ENCODE measurements at regions not wholly inside any gene's neighbourhood (a gene's known extent, or its start where the extent isn't known, plus 50 kb on each side); places are given as distances from the start of the nearest gene placed in this dataset.
A peak's percentile ranks its signal among the peaks of the same experiment; 100 is the strongest.

- DNase-seq (ENCODE audit: low read depth), result no peak
- TF ChIP-seq, protein P1, sequence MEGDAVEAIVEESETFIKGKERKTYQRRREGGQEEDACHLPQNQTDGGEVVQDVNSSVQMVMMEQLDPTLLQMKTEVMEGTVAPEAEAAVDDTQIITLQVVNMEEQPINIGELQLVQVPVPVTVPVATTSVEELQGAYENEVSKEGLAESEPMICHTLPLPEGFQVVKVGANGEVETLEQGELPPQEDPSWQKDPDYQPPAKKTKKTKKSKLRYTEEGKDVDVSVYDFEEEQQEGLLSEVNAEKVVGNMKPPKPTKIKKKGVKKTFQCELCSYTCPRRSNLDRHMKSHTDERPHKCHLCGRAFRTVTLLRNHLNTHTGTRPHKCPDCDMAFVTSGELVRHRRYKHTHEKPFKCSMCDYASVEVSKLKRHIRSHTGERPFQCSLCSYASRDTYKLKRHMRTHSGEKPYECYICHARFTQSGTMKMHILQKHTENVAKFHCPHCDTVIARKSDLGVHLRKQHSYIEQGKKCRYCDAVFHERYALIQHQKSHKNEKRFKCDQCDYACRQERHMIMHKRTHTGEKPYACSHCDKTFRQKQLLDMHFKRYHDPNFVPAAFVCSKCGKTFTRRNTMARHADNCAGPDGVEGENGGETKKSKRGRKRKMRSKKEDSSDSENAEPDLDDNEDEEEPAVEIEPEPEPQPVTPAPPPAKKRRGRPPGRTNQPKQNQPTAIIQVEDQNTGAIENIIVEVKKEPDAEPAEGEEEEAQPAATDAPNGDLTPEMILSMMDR (IDR thresholded peaks at IDR 0.05; ENCODE audit: control insufficient read depth, extremely low read depth, insufficient read depth), result no peak
- no peak overlapping the region for H3K4me3 ChIP-seq (ENCODE audit: low read depth, low read length)
These were observed 61.6 kb upstream of the CDON start for GRCh38 chr11:126124231-126124661.

GRCh38 chr11:126123686-126124085 is 61.0 kb upstream of the CDON start:
- no peak for DNase-seq (ENCODE audit: low read depth)
- H3K4me3 ChIP-seq (ENCODE audit: low read depth, low read length), result no peak overlapping the region

GRCh38 chr11:126122863-126123262 is 60.2 kb upstream of the CDON start:
- no peak for DNase-seq (ENCODE audit: low read depth)
- TF ChIP-seq, protein P1 (IDR thresholded peaks at IDR 0.05; ENCODE audit: control insufficient read depth, extremely low read depth, insufficient read depth), result no peak
- no peak overlapping the region for H3K4me3 ChIP-seq (ENCODE audit: low read depth, low read length)

More at GRCh38 chr11:126123686-126124085, 61.0 kb upstream of the CDON start:
- TF ChIP-seq, protein P1 (IDR thresholded peaks at IDR 0.05; ENCODE audit: control insufficient read depth, extremely low read depth, insufficient read depth), result no peak

DNA sequence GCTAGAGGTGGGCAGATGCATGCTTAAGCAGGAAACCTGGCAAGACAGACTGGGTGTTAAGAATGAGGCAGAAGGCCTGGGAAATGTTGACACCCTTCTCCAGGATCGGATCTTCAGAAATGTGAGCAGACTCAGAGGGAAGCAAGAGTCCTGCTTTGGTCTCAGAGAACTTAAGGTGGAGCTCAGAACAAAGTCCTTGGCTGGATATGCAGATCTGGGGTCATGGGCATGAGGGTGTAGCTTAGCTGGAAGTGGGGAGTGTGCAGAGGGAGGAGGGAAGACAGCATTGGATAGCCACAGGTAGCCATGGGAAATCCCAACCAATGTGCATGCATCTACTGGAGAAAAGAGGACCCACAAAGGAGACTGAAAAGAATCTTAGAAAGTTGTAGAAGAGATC is 58.6 kb upstream of the CDON start:
- H3K4me3 ChIP-seq (ENCODE audit: low read depth, low read length), result no peak overlapping the region
- no peak for DNase-seq (ENCODE audit: low read depth)
- TF ChIP-seq, protein P1 (IDR thresholded peaks at IDR 0.05; ENCODE audit: control insufficient read depth, extremely low read depth, insufficient read depth), result no peak

- DNase-seq (ENCODE audit: low read depth), result no peak
- TF ChIP-seq, protein P1 (IDR thresholded peaks at IDR 0.05; ENCODE audit: control insufficient read depth, extremely low read depth, insufficient read depth), result no peak
- H3K4me3 ChIP-seq (ENCODE audit: low read depth, low read length), result no peak overlapping the region
These were observed 56.1 kb upstream of the CDON start for GRCh38 chr11:126118806-126119205.

- TF ChIP-seq, protein P1 (IDR thresholded peaks at IDR 0.05; ENCODE audit: control insufficient read depth, extremely low read depth, insufficient read depth), result peak; percentile 52
- H3K4me3 ChIP-seq (ENCODE audit: low read depth, low read length), result no peak overlapping the region
- peak; percentile 81 for DNase-seq (ENCODE audit: low read depth)
These were observed 53.2 kb upstream of the CDON start for GRCh38 chr11:126115816-126116331.

DNA sequence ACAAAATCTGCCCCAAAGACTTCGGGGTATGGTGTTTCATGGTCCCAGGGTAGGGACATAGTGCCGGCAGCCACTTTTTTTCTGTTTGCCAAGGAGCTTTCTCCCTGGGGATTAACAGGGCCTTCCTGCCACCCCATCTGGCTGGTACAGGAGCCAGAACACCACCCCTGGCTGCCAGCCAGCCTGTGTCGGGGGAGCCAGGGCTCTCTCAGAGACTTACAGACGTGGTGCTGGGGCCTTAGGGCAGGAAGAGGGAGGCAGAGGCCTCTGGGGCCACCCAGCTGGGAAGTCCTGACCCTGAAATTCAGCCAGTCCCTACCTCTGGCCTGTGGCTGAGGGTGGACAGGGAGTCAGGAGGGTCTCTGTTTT is 52.4 kb upstream of the CDON start:
- DNase-seq (ENCODE audit: low read depth), result no peak

More for the DNA sequence above, 52.4 kb upstream of the CDON start:
- TF ChIP-seq, protein P1 (IDR thresholded peaks at IDR 0.05; ENCODE audit: control insufficient read depth, extremely low read depth, insufficient read depth), result no peak
- no peak overlapping the region for H3K4me3 ChIP-seq (ENCODE audit: low read depth, low read length)
